HS-5 (cell line): ENCODE measurements at regions not wholly inside any gene's neighbourhood (a gene's known extent, or its start where the extent isn't known, plus 50 kb on each side); places are given as distances from the start of the nearest gene placed in this dataset.

Experiments used
- DNase-seq: peaks from one replicate; pipeline ENCODE4 v3.0.0-alpha.2; 2012; ENCODE audit warnings: low read depth

DNA sequence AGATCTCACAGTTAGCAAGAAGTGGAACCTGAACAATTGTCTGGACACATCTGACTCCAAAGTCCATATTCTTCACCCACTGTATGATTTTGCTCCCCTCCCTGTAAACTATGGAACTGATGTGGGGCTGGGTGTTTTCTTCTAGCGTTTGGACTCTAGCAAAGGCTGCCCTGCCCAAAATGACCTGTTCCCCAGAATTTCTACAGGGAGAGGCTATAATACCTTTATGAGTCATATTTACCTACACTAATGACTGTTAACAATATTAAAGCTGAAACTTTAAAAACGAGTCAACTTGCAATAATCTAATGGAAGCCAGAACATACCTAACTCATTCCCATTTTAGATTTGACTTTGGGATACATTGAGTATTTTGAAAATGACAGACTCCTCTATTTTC, 531.2 kb upstream of the CFAP20DC start:
- DNase-seq = no peak

DNA sequence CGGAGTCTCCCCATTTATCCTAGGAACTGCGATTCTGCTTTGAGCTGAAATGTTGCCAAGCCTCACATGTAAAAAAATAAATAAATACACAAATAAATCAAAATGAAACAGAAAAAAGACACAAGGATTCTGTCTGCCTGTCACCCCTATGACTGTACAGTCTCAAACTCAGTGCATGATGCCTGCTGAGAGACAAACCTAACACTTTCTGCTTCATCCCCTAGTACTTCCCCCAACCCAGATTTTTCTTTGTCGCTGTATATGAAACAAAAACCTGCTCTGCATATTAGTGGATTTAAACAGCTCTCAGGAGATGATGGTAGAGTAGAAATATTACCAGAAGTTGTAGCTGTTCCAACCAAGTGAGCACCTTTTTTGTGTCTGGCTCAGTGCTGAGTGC, 530.7 kb upstream of the CFAP20DC start:
- DNase-seq = no peak

DNA sequence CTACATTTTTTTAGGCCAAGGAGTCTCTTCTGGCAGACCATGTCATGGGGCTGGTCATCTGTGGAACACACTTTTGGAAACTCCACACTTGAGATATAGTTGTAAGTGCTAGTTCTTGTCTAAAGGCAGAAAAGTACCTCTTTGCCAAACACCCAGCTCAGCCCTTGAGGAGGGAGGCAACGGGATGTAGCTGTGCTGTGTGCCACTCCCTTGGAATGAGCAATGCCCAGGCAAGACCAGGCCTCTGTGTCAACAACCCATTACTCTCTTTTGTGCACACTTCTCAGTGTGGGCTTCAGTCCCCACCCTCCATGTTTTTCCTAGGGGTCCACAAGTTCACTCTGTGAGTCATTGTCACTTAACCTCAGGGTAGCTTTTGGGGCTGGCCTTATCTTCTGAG, 528.3 kb upstream of the CFAP20DC start:
- DNase-seq = no peak

- no peak for DNase-seq
Observed at GRCh38 chr3:59576606-59577005, 526.8 kb upstream of the CFAP20DC start.

DNA sequence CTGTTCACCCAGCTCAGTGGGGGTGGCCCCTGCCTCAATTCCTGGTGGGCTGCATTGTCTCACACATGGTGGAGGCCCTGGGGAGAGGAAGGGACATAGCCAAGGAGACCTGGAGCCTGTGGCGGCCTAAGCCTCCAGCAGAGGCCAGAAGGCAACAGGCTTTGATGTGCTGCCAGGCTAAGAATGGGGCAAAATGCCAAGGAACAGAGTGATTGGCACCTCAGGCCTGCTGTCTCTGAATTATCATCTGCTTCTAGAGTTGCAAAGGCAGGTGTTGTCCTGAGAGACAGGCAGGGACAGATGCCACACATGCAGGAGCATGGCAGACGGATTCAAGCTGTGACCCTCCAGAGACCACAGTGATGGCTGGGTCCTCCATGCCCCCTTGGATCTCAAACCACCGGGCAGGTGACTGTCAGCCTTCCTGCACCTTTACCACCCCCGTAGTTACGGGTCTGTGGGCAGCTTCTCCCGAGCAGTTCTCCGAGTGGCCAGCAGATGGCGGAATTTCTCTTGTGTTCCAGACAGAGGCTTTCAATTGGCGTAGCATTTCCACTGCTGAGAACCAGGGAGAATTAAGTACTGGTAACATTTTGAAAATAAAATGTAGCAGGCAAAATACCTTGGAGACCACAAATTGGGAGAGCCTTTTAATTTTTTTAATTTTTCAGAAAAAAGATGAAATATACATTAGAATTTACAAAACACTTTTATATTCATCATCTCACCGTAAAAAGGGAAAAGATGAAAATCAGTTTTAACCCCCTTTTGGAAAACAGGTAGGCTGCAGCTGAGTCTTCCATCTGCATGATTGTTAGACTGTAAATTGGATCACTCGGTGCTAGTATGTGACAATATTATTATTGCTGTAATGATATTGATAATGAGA, 525.5 kb upstream of the CFAP20DC start:
- DNase-seq = peak; percentile 42

DNA sequence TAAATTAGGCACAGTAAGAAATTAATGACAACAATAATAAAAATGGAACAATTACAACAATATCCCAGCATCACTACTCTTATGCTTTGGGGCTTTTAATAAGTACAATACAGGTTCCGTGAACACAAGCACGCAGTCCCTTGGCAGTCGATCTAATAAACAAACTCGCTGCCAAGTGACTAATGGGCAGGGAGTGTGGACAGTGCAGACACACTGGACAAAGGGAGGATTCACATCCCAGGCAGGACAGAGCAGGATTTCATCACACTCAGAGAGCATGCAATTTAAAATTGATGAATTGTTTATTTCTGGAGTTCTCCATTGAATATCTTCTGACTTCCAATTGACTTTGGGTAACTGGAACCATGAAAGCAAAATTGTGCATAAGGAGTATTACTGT, 524.1 kb upstream of the CFAP20DC start:
- DNase-seq = no peak

DNA sequence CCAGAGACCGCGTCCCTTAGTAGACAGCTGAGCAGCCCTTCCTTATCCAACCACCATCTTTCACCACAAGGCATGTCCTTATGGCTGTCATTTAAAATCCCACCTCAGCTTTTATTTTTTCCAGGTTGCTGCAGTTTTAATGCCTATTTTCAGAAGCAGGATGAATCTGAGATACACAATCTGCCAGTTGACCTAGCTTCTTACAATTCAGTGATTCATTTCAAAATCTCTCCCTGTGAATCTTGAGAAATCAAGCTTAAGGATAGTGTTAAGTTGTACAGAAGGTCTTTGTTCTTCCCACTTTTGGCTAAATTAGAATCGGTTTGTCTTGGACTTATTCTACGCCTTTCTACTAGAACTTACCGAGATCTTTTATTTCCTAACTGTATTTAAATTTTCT, 522.3 kb upstream of the CFAP20DC start:
- no peak for DNase-seq

DNA sequence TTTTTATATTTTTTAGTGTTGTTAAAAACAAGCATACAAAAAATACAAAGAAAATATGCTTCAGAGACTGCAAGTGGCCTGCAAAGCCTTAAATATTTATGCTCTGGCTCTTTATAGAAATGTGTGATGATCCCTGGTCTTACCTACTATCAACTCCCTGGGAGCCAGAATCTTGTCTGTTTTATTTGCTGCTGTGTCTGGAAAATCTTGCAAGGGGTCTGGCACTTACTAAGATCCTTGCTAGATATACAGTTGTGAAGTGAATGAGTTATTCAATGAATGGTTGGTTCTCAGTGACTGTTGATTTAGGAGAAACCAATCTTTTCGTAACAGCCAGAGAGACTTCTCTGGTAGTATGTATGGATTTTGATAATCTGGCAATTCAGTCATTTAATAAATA, 521.0 kb upstream of the CFAP20DC start:
- DNase-seq = no peak

DNA sequence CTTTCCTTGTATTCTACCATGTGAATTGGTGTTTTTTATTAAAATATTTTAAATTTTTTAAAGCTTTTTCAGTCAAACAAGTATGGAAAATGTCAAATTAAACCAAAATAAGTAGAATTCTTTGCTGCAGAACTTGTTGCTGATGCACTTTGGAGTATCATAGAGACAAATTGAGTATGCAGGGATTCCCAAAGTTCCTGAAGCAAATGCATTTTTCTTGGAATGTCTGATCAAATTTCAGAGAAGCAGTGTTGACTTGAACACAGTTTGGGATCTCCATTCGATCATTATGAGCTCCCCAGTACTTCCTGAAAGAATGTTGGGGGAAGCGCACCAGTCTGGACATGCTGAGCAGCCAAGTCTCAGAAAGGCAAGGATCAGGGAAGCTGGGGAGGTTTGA, 517.8 kb upstream of the CFAP20DC start:
- no peak for DNase-seq

DNA sequence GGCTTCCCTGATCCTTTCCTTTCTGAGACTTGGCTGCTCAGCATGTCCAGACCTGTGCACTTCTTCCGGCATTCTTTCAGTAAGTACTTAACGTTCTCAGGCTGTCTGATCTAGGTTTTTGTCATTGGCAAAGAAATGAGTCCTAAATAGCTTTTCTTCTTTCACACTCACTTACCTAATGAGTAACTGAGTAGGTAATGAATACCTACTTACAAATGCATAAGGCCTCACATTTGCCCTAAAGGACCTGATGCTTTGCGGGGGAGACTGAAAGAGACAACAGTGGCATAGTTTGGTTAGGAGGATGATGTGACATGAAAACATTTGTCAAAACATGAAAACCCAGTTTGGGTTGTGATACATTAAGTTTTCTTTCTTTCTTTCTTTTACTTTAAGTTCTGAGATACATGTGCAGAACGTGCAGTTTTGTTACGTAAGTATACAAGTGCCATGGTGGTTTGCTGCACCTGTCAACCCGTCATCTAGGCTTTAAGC, 516.7 kb upstream of the CFAP20DC start:
- no peak for DNase-seq

DNA sequence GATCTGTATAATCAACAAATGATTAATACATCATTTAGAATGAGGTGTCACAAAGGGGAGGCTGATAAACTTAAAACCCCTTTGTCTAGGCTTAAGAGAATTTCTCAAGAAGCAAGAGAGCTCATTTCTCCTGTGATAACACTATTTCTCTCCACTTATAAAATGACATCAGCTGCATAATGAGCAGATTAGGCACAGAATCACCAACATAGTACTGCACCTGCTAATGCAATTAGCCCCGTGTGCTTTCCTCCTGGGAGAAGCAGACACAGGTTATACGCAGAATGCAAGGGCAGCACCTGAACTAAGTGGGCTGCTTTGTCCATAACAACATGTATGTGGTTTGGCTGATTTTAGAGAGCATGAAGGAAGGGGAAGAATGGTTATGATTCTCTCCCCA, 515.3 kb upstream of the CFAP20DC start:
- DNase-seq = no peak

DNA sequence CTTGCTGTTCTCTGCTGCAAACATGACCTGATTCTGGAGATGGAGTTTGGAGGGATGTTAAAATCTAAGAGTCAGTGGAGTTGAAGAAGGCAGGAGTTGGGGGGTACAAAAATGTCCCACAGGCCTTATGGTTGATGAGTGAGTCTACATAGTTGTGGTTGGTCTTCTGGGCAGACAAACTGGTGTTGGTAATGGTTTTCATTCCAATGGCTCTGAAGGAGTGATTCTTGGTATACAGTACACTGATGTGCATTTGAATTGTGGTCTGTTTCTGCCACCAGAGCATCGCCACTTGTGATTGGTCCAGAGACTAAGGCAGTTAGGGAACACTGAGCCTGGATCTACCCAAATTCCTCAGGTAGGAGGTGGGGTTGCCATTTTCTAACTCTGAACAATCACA, 514.1 kb upstream of the CFAP20DC start:
- DNase-seq = no peak

GRCh38 chr3:59563072-59563605, 513.3 kb upstream of the CFAP20DC start:
- no peak for DNase-seq

- peak; percentile 88 for DNase-seq
Observed at GRCh38 chr3:59559721-59560435, 510.1 kb upstream of the CFAP20DC start.

- DNase-seq = no peak
Observed at GRCh38 chr3:59558906-59559720, 509.3 kb upstream of the CFAP20DC start.

GRCh38 chr3:59555593-59556315, 505.9 kb upstream of the CFAP20DC start:
- DNase-seq = no peak

DNA sequence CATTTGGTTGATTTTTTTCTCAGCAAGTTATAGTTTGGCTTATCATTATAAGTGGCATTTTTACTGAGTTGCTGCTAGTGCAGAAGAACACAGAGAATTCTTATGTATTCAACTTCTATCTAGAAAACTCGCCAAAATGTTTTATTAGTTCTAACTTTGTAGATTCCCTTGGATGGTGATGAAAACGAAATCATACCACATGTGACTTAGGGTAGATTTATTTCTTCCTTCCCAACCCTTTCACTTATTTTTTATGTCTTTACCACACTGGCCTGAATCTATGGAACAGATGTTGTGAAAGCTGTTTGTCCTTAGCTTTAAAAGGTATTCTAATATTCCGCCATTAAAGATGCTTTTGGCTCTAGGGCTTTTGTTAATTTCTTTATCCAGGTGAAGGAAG, 503.3 kb upstream of the CFAP20DC start:
- DNase-seq = no peak

DNA sequence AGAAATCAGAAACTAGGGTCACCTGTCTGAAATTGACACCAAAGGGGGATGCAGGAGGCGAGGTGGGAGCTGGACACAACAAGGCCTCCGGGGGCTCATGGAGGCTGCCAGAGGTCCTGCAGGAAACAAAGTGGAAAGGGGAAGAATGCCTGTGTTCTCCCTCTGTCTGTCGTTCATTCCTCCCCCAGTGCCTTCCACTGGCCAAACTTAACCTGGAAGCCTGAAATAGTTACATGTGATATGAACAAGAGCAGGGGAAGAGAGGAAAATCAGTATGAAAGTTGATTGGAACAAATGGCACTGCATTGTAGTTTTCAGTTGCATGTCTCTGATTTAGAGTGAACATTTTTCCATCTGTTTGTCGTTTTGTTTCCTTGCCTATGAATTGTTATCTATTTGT, 502.0 kb upstream of the CFAP20DC start:
- DNase-seq = no peak

DNA sequence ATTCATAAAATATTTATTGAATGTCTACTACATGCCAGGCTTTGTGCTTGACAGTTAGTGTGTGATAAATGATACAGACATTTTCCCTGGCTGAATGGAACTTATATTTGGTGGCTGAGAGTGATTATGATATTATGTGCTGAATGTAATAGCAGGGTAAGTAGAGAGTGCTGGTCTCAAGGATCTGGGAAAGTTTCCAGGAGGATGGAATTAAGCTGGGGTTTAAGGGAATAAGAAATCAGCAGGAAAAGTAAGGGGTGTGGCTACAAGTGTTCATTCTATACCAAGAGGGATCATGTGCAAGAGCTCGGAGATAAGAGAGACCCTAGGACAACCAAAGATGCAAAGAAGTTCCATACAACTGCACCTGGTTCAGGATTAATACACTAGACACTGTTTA, 500.1 kb upstream of the CFAP20DC start:
- no peak for DNase-seq

DNA sequence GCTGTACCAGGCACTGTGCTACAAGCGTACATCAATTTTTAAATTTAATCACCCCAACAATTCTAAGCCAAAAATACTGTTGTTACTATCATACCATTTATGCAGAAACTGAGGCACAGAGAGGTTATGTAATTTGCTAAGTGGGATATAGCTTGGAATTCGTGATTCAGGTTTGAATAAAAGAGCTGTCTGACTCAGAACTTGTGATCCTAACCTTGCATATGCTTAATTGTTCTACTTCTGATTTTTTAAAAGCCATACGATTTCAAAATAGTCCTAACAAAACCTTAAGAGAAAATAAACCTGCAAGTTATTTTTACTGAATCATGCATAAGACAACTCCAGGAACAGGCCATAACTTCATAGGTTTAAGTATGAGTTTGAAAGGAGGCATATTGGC, 498.0 kb upstream of the CFAP20DC start:
- DNase-seq = no peak

GRCh38 chr3:59546522-59546921, 496.7 kb upstream of the CFAP20DC start:
- no peak for DNase-seq

GRCh38 chr3:59545374-59545773, 495.5 kb upstream of the CFAP20DC start:
- no peak for DNase-seq
